ENCODE measurements at regions not wholly inside any gene's neighbourhood (a gene's known extent, or its start where the extent isn't known, plus 50 kb on each side); places are given as distances from the start of the nearest gene placed in this dataset.

GRCh38 chr21:39051588-39051949 lies 131.7 kb downstream of the PSMG1 start:
- Histone ChIP-seq H3K4me1 (ENCODE audit: insufficient read depth, low read length) (peaks cover 12% of the 10 kb centered on the region), H3K4me2 (ENCODE audit: insufficient read depth, low read length) (no peak overlapping the region), H3K4me3 (ENCODE audit: insufficient read depth, low read length) (no peak overlapping the region), H3K36me3 (ENCODE audit: insufficient read depth, low read length) (no peaks in the 10 kb centered on the region), H4K20me1 (ENCODE audit: insufficient read depth, low read length) (no peaks in the 10 kb centered on the region), H3K79me2 (ENCODE audit: insufficient read depth, low read length) (no peaks in the 10 kb centered on the region), H3K27me3 (ENCODE audit: insufficient read depth, low read length) (peaks cover 16% of the 10 kb centered on the region), H3K9me3 (ENCODE audit: low read depth, low read length) (no peaks in the 10 kb centered on the region), H2AFZ (ENCODE audit: low read length) (peak overlapping the region; percentile 36), H3K27ac (ENCODE audit: low read depth, low read length) (peak overlapping the region; percentile 81)
- DNase-seq (ENCODE audit: insufficient read length, low spot score, missing footprints), result peak; percentile 91
- no peak for TF ChIP-seq CTCF (IDR thresholded peaks at IDR 0.05; ENCODE audit: extremely low read depth, low read depth, low read length)

GRCh38 chr21:39050841-39051587 lies 132.2 kb downstream of the PSMG1 start:
- DNase-seq (ENCODE audit: insufficient read length, low spot score, missing footprints), result peak; percentile 53
- no peak overlapping the region for H3K4me2 ChIP-seq (ENCODE audit: insufficient read depth, low read length)
- H3K4me1 ChIP-seq (ENCODE audit: insufficient read depth, low read length), result peaks cover 12% of the 10 kb centered on the region
- H3K4me3 ChIP-seq (ENCODE audit: insufficient read depth, low read length), result no peak overlapping the region
- no peaks in the 10 kb centered on the region for H4K20me1 ChIP-seq (ENCODE audit: insufficient read depth, low read length)
- no peaks in the 10 kb centered on the region for H3K36me3 ChIP-seq (ENCODE audit: insufficient read depth, low read length)
- H3K27me3 ChIP-seq (ENCODE audit: insufficient read depth, low read length), result peaks cover 16% of the 10 kb centered on the region
- peak overlapping the region; percentile 36 for H2AFZ ChIP-seq (ENCODE audit: low read length)
- H3K9me3 ChIP-seq (ENCODE audit: low read depth, low read length), result no peaks in the 10 kb centered on the region
- H3K79me2 ChIP-seq (ENCODE audit: insufficient read depth, low read length), result no peaks in the 10 kb centered on the region
- no peak for TF ChIP-seq CTCF (IDR thresholded peaks at IDR 0.05; ENCODE audit: extremely low read depth, low read depth, low read length)
- peak overlapping the region; percentile 81 for H3K27ac ChIP-seq (ENCODE audit: low read depth, low read length)

GRCh38 chr21:39048574-39048973 lies 134.7 kb downstream of the PSMG1 start:
- Histone ChIP-seq H3K27me3 (ENCODE audit: insufficient read depth, low read length) (no peaks in the 10 kb centered on the region), H3K79me2 (ENCODE audit: insufficient read depth, low read length) (no peaks in the 10 kb centered on the region), H3K27ac (ENCODE audit: low read depth, low read length) (no peak overlapping the region), H3K4me2 (ENCODE audit: insufficient read depth, low read length) (no peak overlapping the region), H3K9me3 (ENCODE audit: low read depth, low read length) (no peaks in the 10 kb centered on the region), H3K4me3 (ENCODE audit: insufficient read depth, low read length) (no peak overlapping the region), H3K36me3 (ENCODE audit: insufficient read depth, low read length) (no peaks in the 10 kb centered on the region), H3K4me1 (ENCODE audit: insufficient read depth, low read length) (peaks cover 12% of the 10 kb centered on the region), H4K20me1 (ENCODE audit: insufficient read depth, low read length) (no peaks in the 10 kb centered on the region), H2AFZ (ENCODE audit: low read length) (no peak overlapping the region)
- no peak for TF ChIP-seq CTCF (IDR thresholded peaks at IDR 0.05; ENCODE audit: extremely low read depth, low read depth, low read length)
- no peak for DNase-seq (ENCODE audit: insufficient read length, low spot score, missing footprints)

- no peaks in the 10 kb centered on the region for H3K79me2 ChIP-seq (ENCODE audit: insufficient read depth, low read length)
- no peak overlapping the region for H2AFZ ChIP-seq (ENCODE audit: low read length)
- no peak overlapping the region for H3K4me3 ChIP-seq (ENCODE audit: insufficient read depth, low read length)
- H3K4me1 ChIP-seq (ENCODE audit: insufficient read depth, low read length), result peaks cover 12% of the 10 kb centered on the region
- no peaks in the 10 kb centered on the region for H3K27me3 ChIP-seq (ENCODE audit: insufficient read depth, low read length)
- H3K27ac ChIP-seq (ENCODE audit: low read depth, low read length), result no peak overlapping the region
- no peaks in the 10 kb centered on the region for H4K20me1 ChIP-seq (ENCODE audit: insufficient read depth, low read length)
- no peak for DNase-seq (ENCODE audit: insufficient read length, low spot score, missing footprints)
- no peaks in the 10 kb centered on the region for H3K9me3 ChIP-seq (ENCODE audit: low read depth, low read length)
- no peak for TF ChIP-seq CTCF (IDR thresholded peaks at IDR 0.05; ENCODE audit: extremely low read depth, low read depth, low read length)
- H3K4me2 ChIP-seq (ENCODE audit: insufficient read depth, low read length), result no peak overlapping the region
- no peaks in the 10 kb centered on the region for H3K36me3 ChIP-seq (ENCODE audit: insufficient read depth, low read length)
Measured at GRCh38 chr21:39048064-39048463, 135.2 kb downstream of the PSMG1 start.
